ENCODE measurements at regions not wholly inside any gene's neighbourhood (a gene's known extent, or its start where the extent isn't known, plus 50 kb on each side); places are given as distances from the start of the nearest gene placed in this dataset.

- TF ChIP-seq CTCF (IDR thresholded peaks at IDR 0.05; ENCODE audit: insufficient read depth, low read depth, low read length) (no peak), EZH2 (IDR thresholded peaks at IDR 0.05; ENCODE audit: insufficient read depth, low read length) (no peak)
These were observed 220.7 kb upstream of the SHH start for GRCh38 chr7:156032973-156033372.
